Heart left ventricle (tissue), 16 donors: ENCODE measurements at regions not wholly inside any gene's neighbourhood (a gene's known extent, or its start where the extent isn't known, plus 50 kb on each side); places are given as distances from the start of the nearest gene placed in this dataset.

ENCODE experiments used
- ATAC-seq, 4 donors: fragments of 200-7000 bp; cut with Tn5 transposase; one replicate each; pipeline ENCODE4 v1.9.1; 2020 to 2022; ENCODE audit warnings: moderate library complexity in 4 of 4, mild to moderate bottlenecking in 3 of 4, moderate number of reproducible peaks in 1 of 4
- DNase-seq, 5 donors: peaks; one replicate each; pipeline ENCODE4 v3.0.0-alpha.2; 2020
- H3K27ac ChIP-seq, 12 donors: fragments of 200-600 bp; sonication (generic) in 4 of 12; one replicate each; pipeline versions ENCODE4 v1.5.0 to v1.8.0; 2016 to 2022; ENCODE audit warnings: mild to moderate bottlenecking in 2 of 12
- H3K27me3 ChIP-seq, 9 donors: fragments of 200-600 bp; sonication (generic) in 2 of 9; one replicate each; pipeline versions ENCODE4 v1.5.1 to v1.8.0; 2016 to 2022; ENCODE audit warnings: mild to moderate bottlenecking in 3 of 9
- H3K36me3 ChIP-seq, 9 donors: fragments of 200-600 bp; sonication (generic) in 2 of 9; one replicate each; pipeline versions ENCODE4 v1.5.0 to v1.8.0; 2018 to 2022; ENCODE audit warnings: mild to moderate bottlenecking in 2 of 9
- H3K4me1 ChIP-seq, 12 donors: fragments of 200-600 bp; sonication (generic) in 4 of 12; one replicate each; pipeline versions ENCODE4 v1.5.0 to v1.8.0; 2016 to 2022; ENCODE audit warnings: mild to moderate bottlenecking in 3 of 12
- H3K4me3 ChIP-seq, 12 donors: fragments of 200-600 bp; sonication (generic) in 4 of 12; one replicate each; pipeline versions ENCODE4 v1.5.0 to v1.8.0; 2017 to 2022; ENCODE audit warnings: mild to moderate bottlenecking in 9 of 12, moderate library complexity in 4 of 12
- H3K9me3 ChIP-seq, 12 donors: fragments of 200-600 bp; sonication (generic) in 4 of 12; one replicate each; pipeline versions ENCODE4 v1.5.0 to v1.8.0; 2016 to 2022; ENCODE audit warnings: mild to moderate bottlenecking in 1 of 12
- POLR2A ChIP-seq, 2 donors: fragments of 450-650 bp; IDR thresholded peaks; one replicate each; pipeline ENCODE4 v1.6.1; 2017; ENCODE audit warnings: antibody characterized with exemption in 2 of 2, mild to moderate bottlenecking in 2 of 2, moderate library complexity in 2 of 2
- WGBS, 4 donors: extraction: QIAGEN DNeasy Blood & Tissue Kit in 2 of 4; methylation state at CpG; one replicate each; pipeline versions ENCODE4 v1.1.5 to v1.1.7; 2013 to 2018; 5-methylcytosine and 5-hydroxymethylcytosine counted together
- intact Hi-C, 10 donors: fragments of 100-400 bp; cut with DNase I; formaldehyde crosslinking; loops; one replicate each; pipeline versions ENCODE4 v1.11.1 to v1.14.2; 2022
- TF ChIP-seq, protein P1 (sequence below), 12 donors: fragments of 200-600 bp; sonication (generic) in 4 of 12; IDR thresholded peaks; one replicate each; pipeline versions ENCODE4 v1.5.0 to v1.8.0; 2018 to 2022; ENCODE audit warnings: antibody characterized with exemption in 12 of 12, mild to moderate bottlenecking in 5 of 12
- donor health status: ischemic (EF 13 %, LVEDD 7.1; RV severe dilation, severe dysfunction).
- donor health status: healthy with polysubstance abuse.
- donor health status: DM: no; HTN: yes; CAD: no.
- donor health status: DM: no; HTN: no; CAD: no.
- donor health status: ischemic (EF 25% LVEDD 6.9; RV normal size, moderate dysfunction).
- donor health status: ischemic (EF 25% LVEDD 5.7; RV mildly dilated, moderate dysfunction).
- donor health status: healthy.
- donor health status: DM: yes; HTN: yes; CAD: no.
- donor health status: ischemic (EF 35%, LVEDD 5.7; RV mildly dilated, moderate dysfunction).
- donor health status: nonischemic (EF 11% LVEDD 7.7; RV severe dilation, severe dysfunction).
- donor health status: DM: yes; HTN: yes; CAD: no.
- donor health status: PGD.
- donor health status: ischemic (EF 29% LVEDD 5.4; RV normal size, mild dysfunction).
- donor health status: nonischemic (EF 23%, LVEDD 6.1; RV moderate dilation, normal function).

- Histone ChIP-seq H3K4me3 (no peak overlapping the region), H3K27ac (no peak overlapping the region), H3K9me3 (peaks cover 0 to 8% (median 0%) of the 10 kb centered on the region in 12 donors), H3K36me3 (no peaks in the 10 kb centered on the region), H3K27me3 (no peaks in the 10 kb centered on the region), H3K4me1 (peaks cover 0 to 6% (median 0%) of the 10 kb centered on the region in 12 donors)
- intact Hi-C loops, result no loop called here
- DNase-seq (no peak), ATAC-seq (no peak)
- 93 to 99% (median 97%) methylated on average over 8 of the region's 8 CpGs for WGBS, 4 donors
- TF ChIP-seq, protein P1, sequence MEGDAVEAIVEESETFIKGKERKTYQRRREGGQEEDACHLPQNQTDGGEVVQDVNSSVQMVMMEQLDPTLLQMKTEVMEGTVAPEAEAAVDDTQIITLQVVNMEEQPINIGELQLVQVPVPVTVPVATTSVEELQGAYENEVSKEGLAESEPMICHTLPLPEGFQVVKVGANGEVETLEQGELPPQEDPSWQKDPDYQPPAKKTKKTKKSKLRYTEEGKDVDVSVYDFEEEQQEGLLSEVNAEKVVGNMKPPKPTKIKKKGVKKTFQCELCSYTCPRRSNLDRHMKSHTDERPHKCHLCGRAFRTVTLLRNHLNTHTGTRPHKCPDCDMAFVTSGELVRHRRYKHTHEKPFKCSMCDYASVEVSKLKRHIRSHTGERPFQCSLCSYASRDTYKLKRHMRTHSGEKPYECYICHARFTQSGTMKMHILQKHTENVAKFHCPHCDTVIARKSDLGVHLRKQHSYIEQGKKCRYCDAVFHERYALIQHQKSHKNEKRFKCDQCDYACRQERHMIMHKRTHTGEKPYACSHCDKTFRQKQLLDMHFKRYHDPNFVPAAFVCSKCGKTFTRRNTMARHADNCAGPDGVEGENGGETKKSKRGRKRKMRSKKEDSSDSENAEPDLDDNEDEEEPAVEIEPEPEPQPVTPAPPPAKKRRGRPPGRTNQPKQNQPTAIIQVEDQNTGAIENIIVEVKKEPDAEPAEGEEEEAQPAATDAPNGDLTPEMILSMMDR (IDR thresholded peaks at IDR 0.05), result no peak
- no peak for TF ChIP-seq POLR2A (IDR thresholded peaks at IDR 0.05)
These were observed 104.2 kb downstream of the CD83 start for GRCh38 chr6:14221564-14222279.

- H3K27ac ChIP-seq, result no peak overlapping the region
- H3K4me1 ChIP-seq, result peaks cover 0 to 6% (median 0%) of the 10 kb centered on the region in 12 donors
- ATAC-seq (no peak), DNase-seq (no peak)
- no peaks in the 10 kb centered on the region for H3K36me3 ChIP-seq
- TF ChIP-seq POLR2A (IDR thresholded peaks at IDR 0.05), result no peak
- TF ChIP-seq, protein P1 (IDR thresholded peaks at IDR 0.05), result no peak
- 94 to 98% (median 97%) methylated on average over 8 of the region's 8 CpGs for WGBS, 4 donors
- H3K27me3 ChIP-seq, result no peaks in the 10 kb centered on the region
- peaks cover 0 to 8% (median 0%) of the 10 kb centered on the region in 12 donors for H3K9me3 ChIP-seq
- intact Hi-C loops, result no loop called here
- H3K4me3 ChIP-seq, result no peak overlapping the region
These were observed 105.4 kb downstream of the CD83 start for GRCh38 chr6:14222956-14223355.

- peaks cover 0 to 8% (median 0%) of the 10 kb centered on the region in 12 donors for H3K9me3 ChIP-seq
- H3K27me3 ChIP-seq, result no peaks in the 10 kb centered on the region
- no peak for ATAC-seq
- H3K4me1 ChIP-seq, result peaks cover 0 to 6% (median 0%) of the 10 kb centered on the region in 12 donors
- WGBS, 4 donors, result 53 to 59% (median 58%) methylated on average over 8 of the region's 8 CpGs
- no peak overlapping the region for H3K4me3 ChIP-seq
- H3K36me3 ChIP-seq, result no peaks in the 10 kb centered on the region
- no peak overlapping the region for H3K27ac ChIP-seq
- intact Hi-C loops, result no loop called here
- TF ChIP-seq, protein P1 (IDR thresholded peaks at IDR 0.05), result no peak
- no peak for TF ChIP-seq POLR2A (IDR thresholded peaks at IDR 0.05)
- no peak for DNase-seq
These were observed 107.0 kb downstream of the CD83 start for GRCh38 chr6:14224359-14225103.

DNA sequence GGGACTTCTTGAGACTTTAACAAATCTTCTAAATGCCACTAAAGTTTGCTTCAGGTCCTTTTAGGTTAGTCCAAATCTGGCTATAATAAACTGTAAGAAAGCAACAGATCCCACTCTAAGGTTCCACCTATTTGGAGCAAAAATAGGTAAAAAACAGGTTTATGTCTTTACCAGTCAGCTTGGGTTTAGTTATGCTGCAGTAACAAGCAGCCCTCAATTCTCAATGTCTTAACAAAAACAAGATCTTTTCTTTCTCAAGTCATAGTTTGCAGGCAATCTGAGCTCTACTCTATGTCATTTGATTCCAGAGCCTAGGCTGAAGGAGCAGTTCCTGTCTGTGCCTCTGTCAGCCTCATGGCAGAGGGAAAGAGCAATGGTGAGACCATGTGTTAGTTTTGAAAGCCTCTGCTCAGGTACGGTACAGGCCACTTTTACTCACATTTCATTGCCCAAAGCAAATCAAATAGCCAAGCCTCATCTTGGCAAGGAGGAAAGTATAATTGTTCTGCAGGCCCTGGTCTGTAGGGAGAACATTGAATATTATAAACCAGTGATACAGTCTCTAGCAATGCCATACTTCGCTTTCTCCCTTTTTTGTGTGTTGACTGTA lies 108.6 kb downstream of the CD83 start:
- Histone ChIP-seq H3K36me3 (no peaks in the 10 kb centered on the region), H3K9me3 (peaks cover 0 to 8% (median 0%) of the 10 kb centered on the region in 12 donors), H3K27ac (no peak overlapping the region), H3K4me1 (peaks cover 0 to 6% (median 0%) of the 10 kb centered on the region in 12 donors), H3K4me3 (no peak overlapping the region), H3K27me3 (no peaks in the 10 kb centered on the region)
- ATAC-seq, result no peak
- TF ChIP-seq POLR2A (IDR thresholded peaks at IDR 0.05), result no peak
- TF ChIP-seq, protein P1 (IDR thresholded peaks at IDR 0.05), result no peak
- intact Hi-C loops, result no loop called here
- no peak for DNase-seq
- WGBS, 4 donors, result 95 to 100% (median 96%) methylated on average over 2 of the region's 2 CpGs
